GM03348 (cell line): ENCODE measurements at regions not wholly inside any gene's neighbourhood (a gene's known extent, or its start where the extent isn't known, plus 50 kb on each side); places are given as distances from the start of the nearest gene placed in this dataset.

ENCODE experiments used
- DNase-seq: peaks from one replicate; pipeline ENCODE4 v3.0.0; 2012; ENCODE audit warnings: low spot score

- DNase-seq = no peak
Observed at GRCh38 chr1:108082738-108083562, 117.2 kb downstream of the SLC25A24 start.

GRCh38 chr1:108082001-108082400 lies 117.0 kb upstream of the VAV3 start:
- peak; percentile 5 for DNase-seq

- no peak for DNase-seq
Observed at GRCh38 chr1:108080448-108080847, 115.5 kb upstream of the VAV3 start.

GRCh38 chr1:108079440-108080025 lies 114.6 kb upstream of the VAV3 start:
- DNase-seq = no peak

- DNase-seq = no peak
Observed at GRCh38 chr1:108077991-108078390, 113.0 kb upstream of the VAV3 start.

- DNase-seq = no peak
Observed at GRCh38 chr1:108075055-108075454, 110.1 kb upstream of the VAV3 start.

GRCh38 chr1:108072776-108073175 lies 107.8 kb upstream of the VAV3 start:
- no peak for DNase-seq

- DNase-seq = no peak
Observed at GRCh38 chr1:108072212-108072611, 107.2 kb upstream of the VAV3 start.

- no peak for DNase-seq
Observed at GRCh38 chr1:108071601-108072000, 106.6 kb upstream of the VAV3 start.

GRCh38 chr1:108070662-108071061 lies 105.7 kb upstream of the VAV3 start:
- DNase-seq = no peak

- no peak for DNase-seq
Observed at GRCh38 chr1:108067884-108068540, 103.0 kb upstream of the VAV3 start.

- no peak for DNase-seq
Observed at GRCh38 chr1:108066808-108067207, 101.8 kb upstream of the VAV3 start.

GRCh38 chr1:108064255-108064654 lies 99.3 kb upstream of the VAV3 start:
- no peak for DNase-seq

- DNase-seq = no peak
Observed at GRCh38 chr1:108063703-108064102, 98.7 kb upstream of the VAV3 start.

- no peak for DNase-seq
Observed at GRCh38 chr1:108059945-108060344, 95.0 kb upstream of the VAV3 start.

GRCh38 chr1:108057541-108057940 lies 92.6 kb upstream of the VAV3 start:
- no peak for DNase-seq

- DNase-seq = no peak
Observed at GRCh38 chr1:108056436-108056990, 91.5 kb upstream of the VAV3 start.

- DNase-seq = no peak
Observed at GRCh38 chr1:108055387-108055786, 90.4 kb upstream of the VAV3 start.

GRCh38 chr1:108054396-108054795 lies 89.4 kb upstream of the VAV3 start:
- DNase-seq = no peak

GRCh38 chr1:108053270-108054013 lies 88.5 kb upstream of the VAV3 start:
- DNase-seq = peak; percentile 43

GRCh38 chr1:108051631-108052377 lies 86.8 kb upstream of the VAV3 start:
- no peak for DNase-seq
